CD14-positive monocyte (primary cell): ENCODE measurements at regions not wholly inside any gene's neighbourhood (a gene's known extent, or its start where the extent isn't known, plus 50 kb on each side); places are given as distances from the start of the nearest gene placed in this dataset.

Experiments used
- DNase-seq, 3 donors: peaks; one replicate each; pipeline ENCODE4 v3.0.0-alpha.2; 2011 to 2022
- H2AFZ ChIP-seq: 2 replicates; pipeline ENCODE4 v1.6.0; 2012; ENCODE audit warnings: mild to moderate bottlenecking, low read depth, low read length, inconsistent platforms; ENCODE audit not compliant: insufficient read depth, poor library complexity, severe bottlenecking
- H3K27ac ChIP-seq, 2 donors: 1 replicate in 1 of 2; 2 replicates in 1 of 2; pipeline ENCODE4 v1.5.1; 2012 to 2013; ENCODE audit warnings: low read length in 2 of 2, control low read depth in 1 of 2, inconsistent platforms in 1 of 2, low read depth in 1 of 2, mild to moderate bottlenecking in 1 of 2
- H3K27me3 ChIP-seq, 2 donors: one replicate each; pipeline versions ENCODE4 v1.6.0 to v1.6.1; 2011 to 2013; ENCODE audit warnings: low read length in 2 of 2; ENCODE audit not compliant: control insufficient read depth in 2 of 2, insufficient read depth in 2 of 2
- H3K36me3 ChIP-seq, 2 donors: replicated peaks in 1 of 2; 1 replicate in 1 of 2; 2 replicates in 1 of 2; pipeline versions ENCODE4 v1.5.1 to v1.6.1; 2012 to 2013; ENCODE audit warnings: low read length in 2 of 2, control low read depth in 1 of 2, inconsistent platforms in 1 of 2, mild to moderate bottlenecking in 1 of 2; ENCODE audit not compliant: insufficient read depth in 2 of 2, control insufficient read depth in 1 of 2
- H3K4me1 ChIP-seq, 2 donors: 1 replicate in 1 of 2; 2 replicates in 1 of 2; pipeline versions ENCODE4 v1.5.1 to v1.6.1; 2012 to 2013; ENCODE audit warnings: low read length in 2 of 2, control low read depth in 1 of 2, inconsistent platforms in 1 of 2, mild to moderate bottlenecking in 1 of 2, moderate library complexity in 1 of 2; ENCODE audit not compliant: insufficient read depth in 2 of 2, control insufficient read depth in 1 of 2
- H3K4me2 ChIP-seq: replicated peaks from 2 replicates; pipeline ENCODE3; 2012; ENCODE audit warnings: low read length, moderate library complexity, mild to moderate bottlenecking; ENCODE audit not compliant: poor library complexity, severe bottlenecking; ENCODE audit errors: extremely low read depth
- H3K4me3 ChIP-seq, 3 experiments: fragments of 200-600 bp in 1 of 3; sonication (generic) in 1 of 3; replicated peaks in 1 of 3; 1 replicate in 2 of 3; 2 replicates in 1 of 3; pipeline ENCODE4 v1.5.1; 2011 to 2013; ENCODE audit warnings: low read length in 3 of 3, mild to moderate bottlenecking in 3 of 3, control low read depth in 2 of 3, low read depth in 2 of 3, inconsistent platforms in 1 of 3, moderate library complexity in 1 of 3
- H3K79me2 ChIP-seq: 2 replicates; pipeline ENCODE4 v1.6.0; 2012; ENCODE audit warnings: mild to moderate bottlenecking, control low read depth, inconsistent platforms, low read length, moderate library complexity; ENCODE audit not compliant: insufficient read depth
- H3K9ac ChIP-seq: 2 replicates; pipeline ENCODE4 v1.6.0; 2017; ENCODE audit warnings: low read length, mild to moderate bottlenecking; ENCODE audit not compliant: insufficient read depth, poor library complexity, severe bottlenecking
- H3K9me3 ChIP-seq, 2 donors: replicated peaks in 1 of 2; 1 replicate in 1 of 2; 2 replicates in 1 of 2; pipeline versions ENCODE4 v1.5.1 to v1.6.1; 2012 to 2013; ENCODE audit warnings: low read length in 2 of 2, control low read depth in 1 of 2; ENCODE audit not compliant: control insufficient read depth in 1 of 2, insufficient read depth in 1 of 2
- H4K20me1 ChIP-seq: 2 replicates; pipeline ENCODE4 v1.6.0; 2012; ENCODE audit warnings: mild to moderate bottlenecking, low read length, control low read depth, moderate library complexity; ENCODE audit not compliant: insufficient read depth
- H3K27ac Mint-ChIP-seq, 7 donors: one replicate each; pipeline ENCODE4 v1.8.0; 2020; ENCODE audit warnings: mild to moderate bottlenecking in 7 of 7, mixed read lengths in 7 of 7, moderate library complexity in 6 of 7, inconsistent platforms in 2 of 7
- H3K27me3 Mint-ChIP-seq, 3 donors: one replicate each; pipeline ENCODE4 v1.8.0; 2021 to 2022; ENCODE audit warnings: low read depth in 3 of 3, mild to moderate bottlenecking in 3 of 3, mixed read lengths in 3 of 3, moderate library complexity in 3 of 3, inconsistent platforms in 1 of 3
- H3K36me3 Mint-ChIP-seq, 2 donors: one replicate each; pipeline ENCODE4 v1.8.0; 2020; ENCODE audit warnings: mixed read lengths in 2 of 2, inconsistent platforms in 1 of 2, mild to moderate bottlenecking in 1 of 2
- H3K4me1 Mint-ChIP-seq: one replicate; pipeline ENCODE4 v1.8.0; 2020; ENCODE audit warnings: mild to moderate bottlenecking, mixed read lengths
- H3K4me3 Mint-ChIP-seq, 2 donors: one replicate each; pipeline ENCODE4 v1.8.0; 2020; ENCODE audit warnings: mild to moderate bottlenecking in 2 of 2, mixed read lengths in 2 of 2, moderate library complexity in 1 of 2
- H3K9me3 Mint-ChIP-seq, 7 donors: one replicate each; pipeline ENCODE4 v1.8.0; 2020 to 2022; ENCODE audit warnings: mixed read lengths in 7 of 7, mild to moderate bottlenecking in 6 of 7, moderate library complexity in 6 of 7, inconsistent platforms in 2 of 7
- WGBS: methylation state at CpG from one replicate; pipeline ENCODE4 v1.1.5; 2013; ENCODE audit warnings: missing lambda C conversion rate; ENCODE audit not compliant: insufficient coverage; 5-methylcytosine and 5-hydroxymethylcytosine counted together
- intact Hi-C, 2 donors: fragments of 100-400 bp; cut with micrococcal nuclease; formaldehyde crosslinking; loops; one replicate each; pipeline versions ENCODE4 v1.15.0 to v1.15.1; 2023
- TF ChIP-seq, protein P1 (sequence below): fragments of 200-600 bp; IDR thresholded peaks from one replicate; pipeline ENCODE4 v1.8.0; 2022; ENCODE audit warnings: antibody characterized with exemption, mild to moderate bottlenecking

GRCh38 chr2:81355436-81355835, 1050.9 kb upstream of the LRRTM1 start:
- H3K4me1 Mint-ChIP-seq: no peaks in the 10 kb centered on the region

GRCh38 chr2:81334046-81334445, 1029.5 kb upstream of the LRRTM1 start:
- intact Hi-C loops: no loop called here
- Mint-ChIP-seq H3K4me3 (no peak overlapping the region), H3K27me3 (no peaks in the 10 kb centered on the region), H3K4me1 (no peaks in the 10 kb centered on the region), H3K36me3 (no peaks in the 10 kb centered on the region), H3K9me3 (peaks cover 0 to 5% (median 2%) of the 10 kb centered on the region in 7 donors), H3K27ac (no peak overlapping the region)
- Histone ChIP-seq H2AFZ (no peak overlapping the region), H3K4me3 (no peak overlapping the region), H3K9me3 (no peaks in the 10 kb centered on the region), H3K4me2 (no peak overlapping the region), H3K79me2 (no peaks in the 10 kb centered on the region), H3K36me3 (no peaks in the 10 kb centered on the region), H4K20me1 (no peaks in the 10 kb centered on the region), H3K9ac (no peak overlapping the region), H3K27ac (no peak overlapping the region), H3K4me1 (no peaks in the 10 kb centered on the region), H3K27me3 (no peaks in the 10 kb centered on the region)
- no peak for DNase-seq
- no CpG with 5 or more reads among the region's 2 CpGs for WGBS
- TF ChIP-seq, protein P1, sequence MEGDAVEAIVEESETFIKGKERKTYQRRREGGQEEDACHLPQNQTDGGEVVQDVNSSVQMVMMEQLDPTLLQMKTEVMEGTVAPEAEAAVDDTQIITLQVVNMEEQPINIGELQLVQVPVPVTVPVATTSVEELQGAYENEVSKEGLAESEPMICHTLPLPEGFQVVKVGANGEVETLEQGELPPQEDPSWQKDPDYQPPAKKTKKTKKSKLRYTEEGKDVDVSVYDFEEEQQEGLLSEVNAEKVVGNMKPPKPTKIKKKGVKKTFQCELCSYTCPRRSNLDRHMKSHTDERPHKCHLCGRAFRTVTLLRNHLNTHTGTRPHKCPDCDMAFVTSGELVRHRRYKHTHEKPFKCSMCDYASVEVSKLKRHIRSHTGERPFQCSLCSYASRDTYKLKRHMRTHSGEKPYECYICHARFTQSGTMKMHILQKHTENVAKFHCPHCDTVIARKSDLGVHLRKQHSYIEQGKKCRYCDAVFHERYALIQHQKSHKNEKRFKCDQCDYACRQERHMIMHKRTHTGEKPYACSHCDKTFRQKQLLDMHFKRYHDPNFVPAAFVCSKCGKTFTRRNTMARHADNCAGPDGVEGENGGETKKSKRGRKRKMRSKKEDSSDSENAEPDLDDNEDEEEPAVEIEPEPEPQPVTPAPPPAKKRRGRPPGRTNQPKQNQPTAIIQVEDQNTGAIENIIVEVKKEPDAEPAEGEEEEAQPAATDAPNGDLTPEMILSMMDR: no peak

More at GRCh38 chr2:81355436-81355835, 1050.9 kb upstream of the LRRTM1 start:
- intact Hi-C loops: no loop called here
- Mint-ChIP-seq H3K27ac (no peak overlapping the region), H3K9me3 (peaks cover 1 to 9% (median 4%) of the 10 kb centered on the region in 7 donors), H3K4me3 (no peak overlapping the region), H3K27me3 (no peaks in the 10 kb centered on the region), H3K36me3 (no peaks in the 10 kb centered on the region)
- Histone ChIP-seq H3K9ac (no peak overlapping the region), H3K4me3 (no peak overlapping the region), H4K20me1 (no peaks in the 10 kb centered on the region), H3K4me2 (no peak overlapping the region), H3K9me3 (no peaks in the 10 kb centered on the region), H3K36me3 (no peaks in the 10 kb centered on the region), H2AFZ (no peak overlapping the region), H3K27me3 (no peaks in the 10 kb centered on the region), H3K4me1 (no peaks in the 10 kb centered on the region), H3K27ac (no peak overlapping the region), H3K79me2 (no peaks in the 10 kb centered on the region)
- no CpG with 5 or more reads among the region's 1 CpG for WGBS
- TF ChIP-seq, protein P1: no peak
- no peak for DNase-seq
